ENCODE measurements at regions not wholly inside any gene's neighbourhood (a gene's known extent, or its start where the extent isn't known, plus 50 kb on each side); places are given as distances from the start of the nearest gene placed in this dataset.
"Not testable (repeated sequence)": the region's sequence is repeated elsewhere in the genome, so short reads cannot be mapped to it uniquely, and the experiment has no call there.

DNA sequence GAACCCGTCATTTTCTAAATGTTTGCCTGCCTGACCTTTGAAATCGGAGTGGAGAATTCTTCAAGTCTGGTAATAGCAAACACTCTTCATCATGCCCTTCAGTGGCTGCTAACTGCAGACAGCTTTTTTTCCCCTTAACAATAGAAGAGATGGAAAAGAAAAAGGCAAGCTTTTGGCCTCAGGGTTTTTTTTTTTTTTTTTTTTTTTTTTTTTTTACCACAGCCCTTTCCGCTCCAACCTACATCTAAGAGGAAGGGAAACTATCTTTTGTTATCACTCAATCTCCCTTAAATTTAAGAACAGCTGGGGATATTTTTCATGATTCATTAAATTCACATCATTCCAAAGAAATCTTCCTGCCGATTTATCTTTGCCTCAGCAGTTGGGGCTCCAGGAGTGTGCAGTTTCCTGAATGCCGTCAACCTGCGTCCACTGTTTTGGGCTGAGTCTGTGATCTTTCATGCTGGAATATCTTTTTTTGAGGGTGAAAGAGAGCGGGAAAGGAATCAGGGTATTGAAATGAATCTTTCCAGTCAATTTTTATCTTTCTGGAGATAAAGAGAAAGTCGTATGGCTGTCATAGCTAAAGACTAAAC lies 144.5 kb upstream of the SMYD2 start:
- no peak for DNase-seq
- no peak overlapping the region for H3K4me3 ChIP-seq (replicated peaks in 1 of 3)
- 73 to 77% methylated on average over 8 of the region's 8 CpGs for WGBS, 2 donors
- TF ChIP-seq POLR2A (IDR thresholded peaks at IDR 0.05) = no peak
- TF ChIP-seq, protein P1, sequence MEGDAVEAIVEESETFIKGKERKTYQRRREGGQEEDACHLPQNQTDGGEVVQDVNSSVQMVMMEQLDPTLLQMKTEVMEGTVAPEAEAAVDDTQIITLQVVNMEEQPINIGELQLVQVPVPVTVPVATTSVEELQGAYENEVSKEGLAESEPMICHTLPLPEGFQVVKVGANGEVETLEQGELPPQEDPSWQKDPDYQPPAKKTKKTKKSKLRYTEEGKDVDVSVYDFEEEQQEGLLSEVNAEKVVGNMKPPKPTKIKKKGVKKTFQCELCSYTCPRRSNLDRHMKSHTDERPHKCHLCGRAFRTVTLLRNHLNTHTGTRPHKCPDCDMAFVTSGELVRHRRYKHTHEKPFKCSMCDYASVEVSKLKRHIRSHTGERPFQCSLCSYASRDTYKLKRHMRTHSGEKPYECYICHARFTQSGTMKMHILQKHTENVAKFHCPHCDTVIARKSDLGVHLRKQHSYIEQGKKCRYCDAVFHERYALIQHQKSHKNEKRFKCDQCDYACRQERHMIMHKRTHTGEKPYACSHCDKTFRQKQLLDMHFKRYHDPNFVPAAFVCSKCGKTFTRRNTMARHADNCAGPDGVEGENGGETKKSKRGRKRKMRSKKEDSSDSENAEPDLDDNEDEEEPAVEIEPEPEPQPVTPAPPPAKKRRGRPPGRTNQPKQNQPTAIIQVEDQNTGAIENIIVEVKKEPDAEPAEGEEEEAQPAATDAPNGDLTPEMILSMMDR (IDR thresholded peaks at IDR 0.05) = no peak
- no peaks in the 10 kb centered on the region for H3K36me3 ChIP-seq
- H3K9me3 ChIP-seq = no peaks in the 10 kb centered on the region
- intact Hi-C loops (cut with DNase I) = no loop called here
- H3K27me3 ChIP-seq = no peaks in the 10 kb centered on the region
- H3K27ac ChIP-seq = no peak overlapping the region
- no peaks in the 10 kb centered on the region for H3K4me1 ChIP-seq

DNA sequence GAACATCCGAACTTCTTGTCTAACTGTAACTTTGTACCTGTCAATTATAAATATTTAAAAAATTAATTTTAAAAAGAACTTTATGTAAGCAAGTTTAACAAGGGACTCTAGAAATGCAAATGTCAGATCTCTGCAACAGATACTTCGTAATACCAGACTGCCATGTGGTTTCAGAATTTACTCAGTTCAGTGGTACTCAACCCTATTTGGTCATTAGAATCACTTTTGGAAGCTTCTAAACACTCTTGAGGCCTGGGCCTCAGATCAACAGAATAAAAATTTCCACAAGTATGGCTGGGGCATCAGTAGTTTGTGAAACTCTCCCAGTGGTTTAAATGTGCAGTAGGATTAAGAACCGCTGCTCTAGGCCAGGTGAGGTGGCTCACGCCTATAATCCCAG lies 139.5 kb upstream of the SMYD2 start:
- Histone ChIP-seq H3K4me3 (replicated peaks in 1 of 3) (no peak overlapping the region), H3K27ac (no peak overlapping the region), H3K9me3 (no peaks in the 10 kb centered on the region), H3K4me1 (no peaks in the 10 kb centered on the region), H3K36me3 (no peaks in the 10 kb centered on the region), H3K27me3 (no peaks in the 10 kb centered on the region)
- WGBS, 2 donors = 93 to 95% methylated on average over 4 of the region's 4 CpGs
- TF ChIP-seq POLR2A (IDR thresholded peaks at IDR 0.05) = no peak
- TF ChIP-seq, protein P1 (IDR thresholded peaks at IDR 0.05) = no peak
- DNase-seq = no peak
- intact Hi-C loops (cut with DNase I) = no loop called here

DNA sequence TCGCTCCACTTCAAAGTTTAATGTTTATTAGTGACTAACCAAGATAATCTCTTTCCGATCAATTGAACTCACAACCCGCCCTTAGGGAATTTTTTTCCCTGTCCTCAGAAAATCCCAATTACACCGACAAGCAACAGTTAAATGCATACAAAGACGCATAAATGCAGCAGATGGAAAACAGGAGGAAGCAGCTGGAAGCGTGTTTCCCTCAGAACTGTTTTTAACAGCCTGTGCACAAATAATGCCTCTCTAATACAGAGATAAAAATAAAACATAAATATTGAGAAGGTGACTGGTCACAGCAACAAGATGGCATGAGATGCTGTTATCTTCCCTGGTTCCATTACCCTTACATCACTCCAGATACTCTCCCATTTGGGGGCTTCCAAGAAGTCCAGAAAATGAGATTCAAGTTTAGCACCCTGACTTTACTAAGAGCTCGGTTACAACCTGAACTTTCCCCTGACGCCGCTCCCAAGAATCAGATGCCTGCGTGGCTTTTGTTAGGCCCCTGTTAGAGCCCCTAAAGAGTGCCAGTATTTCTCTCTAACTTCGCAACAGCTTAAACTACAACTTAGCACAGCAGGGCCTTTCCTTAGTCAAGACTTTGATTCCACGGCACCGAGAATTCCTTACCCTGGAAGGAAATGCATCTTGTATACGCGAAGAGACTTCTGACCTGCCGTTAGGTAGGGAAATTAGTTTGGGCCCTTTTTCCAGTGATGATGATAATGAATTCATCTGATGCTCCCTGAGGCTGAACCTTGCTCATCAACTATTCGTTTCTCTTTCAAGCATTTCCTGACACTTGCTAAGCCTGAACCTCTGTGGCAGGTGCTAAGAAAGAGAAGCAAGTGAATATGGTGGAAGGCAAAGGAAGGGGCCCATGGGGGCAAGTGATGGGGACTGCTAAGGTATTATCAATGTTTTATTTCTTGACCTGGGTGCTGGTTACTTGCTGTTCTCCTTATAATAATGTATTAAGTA lies 137.7 kb upstream of the SMYD2 start:
- DNase-seq = no peak
- WGBS, 2 donors = 68 to 72% methylated on average over 17 of the region's 17 CpGs

DNA sequence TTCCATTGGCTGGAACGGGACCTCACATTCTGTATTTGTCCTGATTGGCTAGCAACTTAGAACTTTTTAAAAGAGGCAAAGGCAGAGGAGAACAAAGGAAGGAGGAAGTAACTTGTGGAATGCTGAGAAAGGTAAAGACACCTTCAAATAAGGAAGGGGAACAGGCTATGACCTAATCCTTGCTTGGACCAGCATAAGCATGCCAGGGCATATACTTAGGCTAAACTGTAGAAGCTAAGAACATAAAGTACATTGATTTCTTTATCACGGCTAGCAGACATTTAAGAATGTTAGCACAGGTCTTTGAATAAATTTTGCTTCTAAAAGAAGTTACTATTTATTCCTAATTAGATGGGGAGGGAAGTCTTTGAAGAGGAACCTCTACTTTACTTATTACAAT lies 136.4 kb upstream of the SMYD2 start:
- H3K4me3 ChIP-seq (replicated peaks in 1 of 3); H3K27ac ChIP-seq; H3K9me3 ChIP-seq; H3K4me1 ChIP-seq; intact Hi-C loops (cut with DNase I); H3K36me3 ChIP-seq; H3K27me3 ChIP-seq; DNase-seq: not testable (repeated sequence)
- 89 to 91% methylated on average over 2 of the region's 2 CpGs for WGBS, 2 donors

More for the DNA sequence above, 137.7 kb upstream of the SMYD2 start:
- TF ChIP-seq, protein P1 (IDR thresholded peaks at IDR 0.05) = no peak
- TF ChIP-seq POLR2A (IDR thresholded peaks at IDR 0.05) = no peak
- Histone ChIP-seq H3K36me3 (no peaks in the 10 kb centered on the region), H3K27ac (no peak overlapping the region), H3K4me1 (no peaks in the 10 kb centered on the region), H3K4me3 (replicated peaks in 1 of 3) (no peak overlapping the region), H3K9me3 (no peaks in the 10 kb centered on the region), H3K27me3 (no peaks in the 10 kb centered on the region)
- intact Hi-C loops (cut with DNase I) = no loop called here

DNA sequence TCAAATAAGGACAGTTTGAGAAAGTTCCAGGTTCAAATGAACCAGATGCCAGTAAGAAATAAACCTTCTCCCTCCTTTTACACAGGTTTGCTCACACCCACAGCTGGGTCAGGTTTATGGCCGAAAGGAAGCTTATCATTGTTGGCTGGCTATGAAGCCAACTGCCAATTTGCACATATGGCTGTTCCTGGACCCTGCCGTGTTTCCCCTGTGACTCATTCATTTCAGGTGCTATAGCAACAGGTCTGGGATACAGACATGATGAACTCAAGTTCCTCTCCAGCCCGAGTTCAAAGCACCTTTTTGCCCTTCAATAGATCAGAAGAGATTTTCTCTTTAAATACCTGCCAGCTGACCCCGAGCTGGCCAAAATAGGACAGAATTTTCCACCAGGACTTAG lies 134.4 kb upstream of the SMYD2 start:
- TF ChIP-seq, protein P1 (IDR thresholded peaks at IDR 0.05) = no peak
- TF ChIP-seq POLR2A (IDR thresholded peaks at IDR 0.05) = no peak
- Histone ChIP-seq H3K36me3 (no peaks in the 10 kb centered on the region), H3K9me3 (no peaks in the 10 kb centered on the region), H3K4me1 (no peaks in the 10 kb centered on the region), H3K27me3 (no peaks in the 10 kb centered on the region), H3K4me3 (replicated peaks in 1 of 3) (no peak overlapping the region), H3K27ac (no peak overlapping the region)
- intact Hi-C loops (cut with DNase I) = no loop called here
- WGBS, 2 donors = 66 to 69% methylated on average over 4 of the region's 4 CpGs
- no peak for DNase-seq
